HCT116 (cell line): ENCODE measurements at regions not wholly inside any gene's neighbourhood (a gene's known extent, or its start where the extent isn't known, plus 50 kb on each side); places are given as distances from the start of the nearest gene placed in this dataset.

Experiments used
- ATAC-seq: fragments of 200-7000 bp; cut with Tn5 transposase; 2 replicates; pipeline ENCODE4 v1.9.1; 2020; ENCODE audit warnings: mild to moderate bottlenecking, moderate library complexity
- BruUV-seq: library from RNA; stranded (reverse); fragments of 400-500 nt; replicated peaks from 2 replicates; lab custom pipeline; 2021; lab: Mats Ljungman, UMichigan
- CTCF ChIA-PET: fragments of 300-600 bp; sonication (Branson Sonifier 250); formaldehyde crosslinking; loops from one replicate; lab custom pipeline; 2021; ENCODE audit warnings: antibody characterized with exemption; lab: Charles Lee
- POLR2A ChIA-PET: fragments of 300-600, 350-600 bp; sonication (Branson Sonifier 250); formaldehyde crosslinking; loops from one replicate; lab custom pipeline; 2021; ENCODE audit warnings: antibody characterized with exemption; lab: Charles Lee
- RAD21 ChIA-PET, 2 experiments: fragments of 300-600 bp; sonication (Branson Sonifier 250); formaldehyde crosslinking; loops; one replicate each; lab custom pipeline; 2023; ENCODE audit warnings: low total read pairs in 2 of 2; ENCODE audit not compliant: uncharacterized antibody in 2 of 2, unreplicated experiment in 2 of 2, low non-redundant PET in 1 of 2; lab: Charles Lee
- DNase-seq: peaks from one replicate; pipeline ENCODE4 v3.0.0-alpha.2; 2010; ENCODE audit warnings: low read depth, low spot score
- H2AFZ ChIP-seq: fragments of 200-600 bp; shearing (Covaris generic), sonication (generic); 2 replicates; pipeline ENCODE4 v1.6.1; 2017; ENCODE audit warnings: low read depth, mixed run types, mixed read lengths, antibody characterized with exemption, low read length; ENCODE audit not compliant: poor library complexity, severe bottlenecking
- H3K27ac ChIP-seq: 2 replicates; pipeline ENCODE4 v1.5.1; 2012; ENCODE audit warnings: low read depth, low read length
- H3K27me3 ChIP-seq: fragments of 200-600 bp; sonication (generic); 2 replicates; pipeline ENCODE4 v1.6.1; 2016; ENCODE audit warnings: mixed run types, low read length, mixed read lengths; ENCODE audit not compliant: insufficient read depth
- H3K36me3 ChIP-seq, 2 experiments: fragments of 200-500 bp in 1 of 2; fragments of 200-600 bp in 1 of 2; sonication (Bioruptor generic) in 1 of 2; sonication (generic) in 1 of 2; 2 replicates each; pipeline versions ENCODE4 v1.5.1 to v1.6.1; 2014 to 2016; ENCODE audit warnings: low read length in 2 of 2, inconsistent platforms in 1 of 2, mixed read lengths in 1 of 2, mixed run types in 1 of 2; ENCODE audit not compliant: insufficient read depth in 2 of 2, control insufficient read depth in 1 of 2
- H3K4me1 ChIP-seq, 2 experiments: fragments of 200-600 bp in 1 of 2; sonication (generic) in 1 of 2; 2 replicates each; pipeline versions ENCODE4 v1.5.1 to v1.6.1; 2012 to 2017; ENCODE audit warnings: low read length in 2 of 2, inconsistent platforms in 1 of 2, mild to moderate bottlenecking in 1 of 2, mixed read lengths in 1 of 2, mixed run types in 1 of 2, moderate library complexity in 1 of 2; ENCODE audit not compliant: insufficient read depth in 2 of 2, control insufficient read depth in 1 of 2
- H3K4me2 ChIP-seq: fragments of 200-600 bp; sonication (generic); 2 replicates; pipeline ENCODE4 v1.6.1; 2017; ENCODE audit warnings: mixed run types, low read length, mixed read lengths
- H3K4me3 ChIP-seq, 2 experiments: fragments of 200-600 bp in 1 of 2; sonication (generic) in 1 of 2; replicated peaks in 1 of 2; 2 replicates each; pipeline ENCODE4 v1.5.1; 2011 to 2016; ENCODE audit warnings: low read length in 2 of 2, control low read depth in 1 of 2, low read depth in 1 of 2, mild to moderate bottlenecking in 1 of 2, mixed read lengths in 1 of 2, mixed run types in 1 of 2
- H3K79me2 ChIP-seq: fragments of 200-600 bp; sonication (generic); 2 replicates; pipeline ENCODE4 v1.6.1; 2017; ENCODE audit warnings: mild to moderate bottlenecking, mixed run types, low read length, moderate library complexity, mixed read lengths; ENCODE audit not compliant: insufficient read depth
- H3K9ac ChIP-seq: fragments of 200-600 bp; sonication (generic); 2 replicates; pipeline ENCODE4 v1.6.1; 2016; ENCODE audit warnings: low read length, mixed read lengths
- H3K9me2 ChIP-seq: fragments of 200-600 bp; sonication (generic), shearing (Covaris generic); 2 replicates; pipeline ENCODE4 v1.6.1; 2017; ENCODE audit warnings: mixed run types, mild to moderate bottlenecking, moderate library complexity; ENCODE audit not compliant: insufficient read depth
- H3K9me3 ChIP-seq, 2 experiments: fragments of 200-500 bp in 1 of 2; fragments of 200-600 bp in 1 of 2; sonication (Bioruptor generic) in 1 of 2; sonication (generic) in 1 of 2; 2 replicates each; pipeline ENCODE4 v1.6.1; 2014 to 2017; ENCODE audit warnings: low read length in 2 of 2, mixed read lengths in 2 of 2, inconsistent platforms in 1 of 2, low read depth in 1 of 2, mild to moderate bottlenecking in 1 of 2, mixed run types in 1 of 2, moderate library complexity in 1 of 2; ENCODE audit not compliant: control insufficient read depth in 1 of 2, insufficient read depth in 1 of 2
- H4K20me1 ChIP-seq: fragments of 200-600 bp; sonication (generic), shearing (Covaris generic); 2 replicates; pipeline ENCODE4 v1.6.1; 2017; ENCODE audit warnings: mixed run types, mild to moderate bottlenecking, moderate library complexity; ENCODE audit not compliant: insufficient read depth
- EGR1 ChIP-seq: IDR thresholded peaks from 2 replicates; pipeline ENCODE4 v1.6.1; 2012; ENCODE audit warnings: low read depth
- ELF1 ChIP-seq: IDR thresholded peaks from 2 replicates; pipeline ENCODE4 v1.6.1; 2012; ENCODE audit warnings: low read depth, borderline replicate concordance
- EZH2 ChIP-seq: fragments of 200-600 bp; sonication (generic); IDR thresholded peaks from 2 replicates; pipeline ENCODE4 v1.6.1; 2017; ENCODE audit warnings: antibody characterized with exemption, mixed run types
- FOSL1 ChIP-seq: IDR thresholded peaks from 2 replicates; pipeline ENCODE4 v1.6.1; 2012; ENCODE audit warnings: low read depth
- JUND ChIP-seq: IDR thresholded peaks from 2 replicates; pipeline ENCODE4 v1.6.1; 2012
- POLR2A ChIP-seq: IDR thresholded peaks from 2 replicates; pipeline ENCODE4 v1.7.0; 2011; ENCODE audit warnings: borderline replicate concordance; ENCODE audit not compliant: insufficient read depth, insufficient read length; ENCODE audit errors: extremely low read depth
- POLR2AphosphoS5 ChIP-seq: IDR thresholded peaks from 2 replicates; pipeline ENCODE4 v1.6.1; 2011; ENCODE audit warnings: mild to moderate bottlenecking, low read depth, low read length, moderate library complexity
- RAD21 ChIP-seq: IDR thresholded peaks from 2 replicates; pipeline ENCODE4 v1.6.1; 2012; ENCODE audit warnings: low read depth, mild to moderate bottlenecking
- SIN3A ChIP-seq: IDR thresholded peaks from 2 replicates; pipeline ENCODE4 v1.6.1; 2012; ENCODE audit warnings: low read depth
- SP1 ChIP-seq: IDR thresholded peaks from 2 replicates; pipeline ENCODE4 v1.6.1; 2012; ENCODE audit warnings: low read depth
- TCF7L2 ChIP-seq: IDR thresholded peaks from 2 replicates; pipeline ENCODE4 v1.7.0; 2011; ENCODE audit warnings: borderline replicate concordance, inconsistent platforms; ENCODE audit not compliant: insufficient read depth, insufficient read length; ENCODE audit errors: extremely low read depth
- ZNF274 ChIP-seq: fragments of 200-500 bp; sonication (Bioruptor generic); IDR thresholded peaks from 2 replicates; pipeline ENCODE4 v1.6.1; 2014; ENCODE audit warnings: mild to moderate bottlenecking, low read depth, low read length, inconsistent platforms
- intact Hi-C: fragments of 100-400 bp; cut with micrococcal nuclease; formaldehyde crosslinking; loops from 2 replicates; pipeline ENCODE4 v1.10.0; 2022
- TF ChIP-seq, protein P1 (sequence below): IDR thresholded peaks from 2 replicates; pipeline ENCODE4 v1.6.1; 2012; ENCODE audit warnings: low read depth
- TF ChIP-seq, protein P2 (sequence below): IDR thresholded peaks from 2 replicates; pipeline ENCODE4 v1.6.1; 2011; ENCODE audit warnings: mild to moderate bottlenecking, low read length, moderate library complexity; ENCODE audit not compliant: insufficient replicate concordance; ENCODE audit errors: extremely low read depth
- TF ChIP-seq, protein P3 (sequence below), 3 experiments: fragments of 200-600 bp in 1 of 3; sonication (generic) in 1 of 3; IDR thresholded peaks in 2 of 3; conservative IDR thresholded peaks in 1 of 3; 2 replicates each; pipeline ENCODE4 v1.5.1; 2012 to 2017; ENCODE audit warnings: low read depth in 2 of 3, low read length in 2 of 3, antibody characterized with exemption in 1 of 3, borderline replicate concordance in 1 of 3, control low read depth in 1 of 3, mild to moderate bottlenecking in 1 of 3, mixed read lengths in 1 of 3, mixed run types in 1 of 3, moderate library complexity in 1 of 3; ENCODE audit not compliant: insufficient read depth in 1 of 3
- TF ChIP-seq, protein P4 (sequence below): IDR thresholded peaks from 2 replicates; pipeline ENCODE4 v1.6.1; 2012

DNA sequence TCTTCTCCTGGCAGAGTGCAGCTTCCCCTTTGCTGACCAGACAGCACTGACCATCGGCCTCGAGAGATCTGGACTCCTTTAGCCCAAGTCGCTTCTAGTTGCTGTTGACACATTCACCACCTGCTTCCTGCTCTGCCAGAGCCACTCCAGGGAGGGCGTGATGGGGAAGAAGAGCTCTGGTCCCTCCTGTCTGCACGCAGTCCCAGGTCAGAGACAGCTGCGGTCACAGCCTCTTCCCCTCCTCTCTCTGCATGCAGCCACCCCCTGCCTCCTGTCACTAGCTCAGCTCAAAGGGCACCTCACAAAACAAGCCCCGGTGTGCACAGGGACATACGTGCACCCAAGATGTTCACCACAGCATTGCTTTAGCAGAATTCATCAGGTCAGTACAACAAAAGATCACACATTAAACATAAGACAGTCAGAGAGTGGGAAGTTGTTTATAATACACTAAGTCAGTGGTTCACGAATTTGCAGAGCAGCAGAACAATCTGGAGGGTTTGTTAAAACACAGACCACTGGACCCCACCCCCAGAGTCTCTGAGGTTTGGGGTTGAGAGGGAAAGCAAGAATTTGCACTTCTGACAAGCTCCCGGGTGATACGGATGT lies 132.9 kb downstream of the SYF2 start:
- Histone ChIP-seq H3K27me3 (no peaks in the 10 kb centered on the region), H3K4me1 (no peaks in the 10 kb centered on the region; a peak in 1 of 4 replicates), H3K9me3 (no peaks in the 10 kb centered on the region), H3K4me3 (no peak overlapping the region), H3K36me3 (no peaks in the 10 kb centered on the region), H3K9me2 (no peaks in the 10 kb centered on the region), H3K27ac (no peak overlapping the region), H2AFZ (no peak overlapping the region), H4K20me1 (no peaks in the 10 kb centered on the region), H3K4me2 (no peak overlapping the region), H3K9ac (no peak overlapping the region), H3K79me2 (no peaks in the 10 kb centered on the region)
- ChIA-PET CTCF (interaction anchor here (1.1 to 2.5 kb wide), 4 partner anchors 16 to 269 kb away, joined by 3 to 7 read pairs (median 4); no protein-coding TSS in a partner anchor), POLR2A (no interaction called here), RAD21 (interaction anchor here in 1 of 2 experiments (0.7 kb wide), 1 partner anchor 69 kb away, joined by 3 read pairs; no protein-coding TSS in a partner anchor)
- TF ChIP-seq SP1, result no peak
- no peak for TF ChIP-seq EGR1
- no peak for TF ChIP-seq FOSL1
- TF ChIP-seq SIN3A, result no peak
- TF ChIP-seq ZNF274, result no peak
- TF ChIP-seq EZH2, result no peak
- TF ChIP-seq, protein P1, sequence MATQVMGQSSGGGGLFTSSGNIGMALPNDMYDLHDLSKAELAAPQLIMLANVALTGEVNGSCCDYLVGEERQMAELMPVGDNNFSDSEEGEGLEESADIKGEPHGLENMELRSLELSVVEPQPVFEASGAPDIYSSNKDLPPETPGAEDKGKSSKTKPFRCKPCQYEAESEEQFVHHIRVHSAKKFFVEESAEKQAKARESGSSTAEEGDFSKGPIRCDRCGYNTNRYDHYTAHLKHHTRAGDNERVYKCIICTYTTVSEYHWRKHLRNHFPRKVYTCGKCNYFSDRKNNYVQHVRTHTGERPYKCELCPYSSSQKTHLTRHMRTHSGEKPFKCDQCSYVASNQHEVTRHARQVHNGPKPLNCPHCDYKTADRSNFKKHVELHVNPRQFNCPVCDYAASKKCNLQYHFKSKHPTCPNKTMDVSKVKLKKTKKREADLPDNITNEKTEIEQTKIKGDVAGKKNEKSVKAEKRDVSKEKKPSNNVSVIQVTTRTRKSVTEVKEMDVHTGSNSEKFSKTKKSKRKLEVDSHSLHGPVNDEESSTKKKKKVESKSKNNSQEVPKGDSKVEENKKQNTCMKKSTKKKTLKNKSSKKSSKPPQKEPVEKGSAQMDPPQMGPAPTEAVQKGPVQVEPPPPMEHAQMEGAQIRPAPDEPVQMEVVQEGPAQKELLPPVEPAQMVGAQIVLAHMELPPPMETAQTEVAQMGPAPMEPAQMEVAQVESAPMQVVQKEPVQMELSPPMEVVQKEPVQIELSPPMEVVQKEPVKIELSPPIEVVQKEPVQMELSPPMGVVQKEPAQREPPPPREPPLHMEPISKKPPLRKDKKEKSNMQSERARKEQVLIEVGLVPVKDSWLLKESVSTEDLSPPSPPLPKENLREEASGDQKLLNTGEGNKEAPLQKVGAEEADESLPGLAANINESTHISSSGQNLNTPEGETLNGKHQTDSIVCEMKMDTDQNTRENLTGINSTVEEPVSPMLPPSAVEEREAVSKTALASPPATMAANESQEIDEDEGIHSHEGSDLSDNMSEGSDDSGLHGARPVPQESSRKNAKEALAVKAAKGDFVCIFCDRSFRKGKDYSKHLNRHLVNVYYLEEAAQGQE, result no peak
- no peak for TF ChIP-seq TCF7L2
- no peak for TF ChIP-seq POLR2AphosphoS5
- TF ChIP-seq RAD21, result no peak
- no peak for TF ChIP-seq JUND
- no peak for TF ChIP-seq ELF1
- TF ChIP-seq POLR2A, result no peak
- TF ChIP-seq, protein P2, sequence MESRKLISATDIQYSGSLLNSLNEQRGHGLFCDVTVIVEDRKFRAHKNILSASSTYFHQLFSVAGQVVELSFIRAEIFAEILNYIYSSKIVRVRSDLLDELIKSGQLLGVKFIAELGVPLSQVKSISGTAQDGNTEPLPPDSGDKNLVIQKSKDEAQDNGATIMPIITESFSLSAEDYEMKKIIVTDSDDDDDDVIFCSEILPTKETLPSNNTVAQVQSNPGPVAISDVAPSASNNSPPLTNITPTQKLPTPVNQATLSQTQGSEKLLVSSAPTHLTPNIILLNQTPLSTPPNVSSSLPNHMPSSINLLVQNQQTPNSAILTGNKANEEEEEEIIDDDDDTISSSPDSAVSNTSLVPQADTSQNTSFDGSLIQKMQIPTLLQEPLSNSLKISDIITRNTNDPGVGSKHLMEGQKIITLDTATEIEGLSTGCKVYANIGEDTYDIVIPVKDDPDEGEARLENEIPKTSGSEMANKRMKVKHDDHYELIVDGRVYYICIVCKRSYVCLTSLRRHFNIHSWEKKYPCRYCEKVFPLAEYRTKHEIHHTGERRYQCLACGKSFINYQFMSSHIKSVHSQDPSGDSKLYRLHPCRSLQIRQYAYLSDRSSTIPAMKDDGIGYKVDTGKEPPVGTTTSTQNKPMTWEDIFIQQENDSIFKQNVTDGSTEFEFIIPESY, result no peak
- TF ChIP-seq, protein P3, sequence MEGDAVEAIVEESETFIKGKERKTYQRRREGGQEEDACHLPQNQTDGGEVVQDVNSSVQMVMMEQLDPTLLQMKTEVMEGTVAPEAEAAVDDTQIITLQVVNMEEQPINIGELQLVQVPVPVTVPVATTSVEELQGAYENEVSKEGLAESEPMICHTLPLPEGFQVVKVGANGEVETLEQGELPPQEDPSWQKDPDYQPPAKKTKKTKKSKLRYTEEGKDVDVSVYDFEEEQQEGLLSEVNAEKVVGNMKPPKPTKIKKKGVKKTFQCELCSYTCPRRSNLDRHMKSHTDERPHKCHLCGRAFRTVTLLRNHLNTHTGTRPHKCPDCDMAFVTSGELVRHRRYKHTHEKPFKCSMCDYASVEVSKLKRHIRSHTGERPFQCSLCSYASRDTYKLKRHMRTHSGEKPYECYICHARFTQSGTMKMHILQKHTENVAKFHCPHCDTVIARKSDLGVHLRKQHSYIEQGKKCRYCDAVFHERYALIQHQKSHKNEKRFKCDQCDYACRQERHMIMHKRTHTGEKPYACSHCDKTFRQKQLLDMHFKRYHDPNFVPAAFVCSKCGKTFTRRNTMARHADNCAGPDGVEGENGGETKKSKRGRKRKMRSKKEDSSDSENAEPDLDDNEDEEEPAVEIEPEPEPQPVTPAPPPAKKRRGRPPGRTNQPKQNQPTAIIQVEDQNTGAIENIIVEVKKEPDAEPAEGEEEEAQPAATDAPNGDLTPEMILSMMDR (IDR thresholded peaks at IDR 0.05 in 2 of 3, conservative IDR thresholded peaks at IDR 0.05 in 1 of 3; ENCODE audit: borderline replicate concordance in 1 of 3, insufficient read depth in 1 of 3, low read depth in 2 of 3, low read length in 2 of 3), result no peak
- TF ChIP-seq, protein P4, sequence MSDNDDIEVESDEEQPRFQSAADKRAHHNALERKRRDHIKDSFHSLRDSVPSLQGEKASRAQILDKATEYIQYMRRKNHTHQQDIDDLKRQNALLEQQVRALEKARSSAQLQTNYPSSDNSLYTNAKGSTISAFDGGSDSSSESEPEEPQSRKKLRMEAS, result no peak
- ATAC-seq, result no peak
- DNase-seq, result no peak
- intact Hi-C loops, result no loop called here
- BruUV-seq, result no TSS peak
